Lower lobe of right lung (tissue), 2 donors: ENCODE measurements at regions not wholly inside any gene's neighbourhood (a gene's known extent, or its start where the extent isn't known, plus 50 kb on each side); places are given as distances from the start of the nearest gene placed in this dataset.
"Not testable (repeated sequence)": the region's sequence is repeated elsewhere in the genome, so short reads cannot be mapped to it uniquely, and the experiment has no call there.

Experiments
- ATAC-seq, 2 donors: fragments of 200-7000 bp; cut with Tn5 transposase; one replicate each; pipeline ENCODE4 v1.9.1; 2020 to 2022; ENCODE audit warnings: mild to moderate bottlenecking in 2 of 2, moderate library complexity in 2 of 2
- DNase-seq: peaks from one replicate; pipeline ENCODE4 v3.0.0-alpha.2; 2020
- H3K27ac ChIP-seq: fragments of 200-600 bp; one replicate; pipeline ENCODE4 v1.8.0; 2022
- H3K27me3 ChIP-seq: fragments of 200-600 bp; one replicate; pipeline ENCODE4 v1.8.0; 2022; ENCODE audit warnings: low read depth
- H3K36me3 ChIP-seq: fragments of 200-600 bp; one replicate; pipeline ENCODE4 v1.8.0; 2022; ENCODE audit warnings: mild to moderate bottlenecking
- H3K4me1 ChIP-seq: fragments of 200-600 bp; one replicate; pipeline ENCODE4 v1.8.0; 2022
- H3K4me3 ChIP-seq: fragments of 200-600 bp; one replicate; pipeline ENCODE4 v1.8.0; 2022; ENCODE audit warnings: mild to moderate bottlenecking
- H3K9me3 ChIP-seq: fragments of 200-600 bp; one replicate; pipeline ENCODE4 v1.8.0; 2022
- intact Hi-C: fragments of 100-400 bp; cut with DNase I; formaldehyde crosslinking; loops from one replicate; pipeline ENCODE4 v1.11.0; 2022
- TF ChIP-seq, protein P1 (sequence below): fragments of 200-600 bp; IDR thresholded peaks from one replicate; pipeline ENCODE4 v1.8.0; 2022; ENCODE audit warnings: antibody characterized with exemption, mild to moderate bottlenecking
- donor health status: DM: no; HTN: yes; CAD: no; lungs with severe emphysema.

DNA sequence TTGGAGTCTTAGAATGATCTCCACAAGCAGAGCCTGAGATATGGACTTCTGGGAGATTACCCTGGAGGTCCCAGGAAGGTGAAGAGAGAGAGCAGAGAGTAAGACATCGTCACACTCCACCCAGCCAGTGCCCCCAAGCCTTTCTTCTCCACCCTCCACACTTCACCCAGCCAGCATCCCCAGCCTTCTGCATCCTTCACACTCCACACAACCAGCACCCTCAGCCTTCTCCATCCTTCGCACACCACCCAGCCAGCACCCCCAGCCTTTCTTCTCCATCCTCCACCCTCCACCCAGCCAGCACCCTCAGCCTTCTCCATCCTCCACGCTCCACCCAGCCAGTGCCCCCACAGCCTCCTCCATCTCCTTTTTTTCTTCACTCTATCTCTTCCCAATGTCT is 603.9 kb upstream of the B3GAT1 start:
- Histone ChIP-seq H3K9me3 (no peaks in the 10 kb centered on the region), H3K36me3 (no peaks in the 10 kb centered on the region), H3K4me1 (no peaks in the 10 kb centered on the region), H3K27me3 (peaks cover 8% of the 10 kb centered on the region), H3K27ac (no peak overlapping the region), H3K4me3 (no peak overlapping the region)
- TF ChIP-seq, protein P1, sequence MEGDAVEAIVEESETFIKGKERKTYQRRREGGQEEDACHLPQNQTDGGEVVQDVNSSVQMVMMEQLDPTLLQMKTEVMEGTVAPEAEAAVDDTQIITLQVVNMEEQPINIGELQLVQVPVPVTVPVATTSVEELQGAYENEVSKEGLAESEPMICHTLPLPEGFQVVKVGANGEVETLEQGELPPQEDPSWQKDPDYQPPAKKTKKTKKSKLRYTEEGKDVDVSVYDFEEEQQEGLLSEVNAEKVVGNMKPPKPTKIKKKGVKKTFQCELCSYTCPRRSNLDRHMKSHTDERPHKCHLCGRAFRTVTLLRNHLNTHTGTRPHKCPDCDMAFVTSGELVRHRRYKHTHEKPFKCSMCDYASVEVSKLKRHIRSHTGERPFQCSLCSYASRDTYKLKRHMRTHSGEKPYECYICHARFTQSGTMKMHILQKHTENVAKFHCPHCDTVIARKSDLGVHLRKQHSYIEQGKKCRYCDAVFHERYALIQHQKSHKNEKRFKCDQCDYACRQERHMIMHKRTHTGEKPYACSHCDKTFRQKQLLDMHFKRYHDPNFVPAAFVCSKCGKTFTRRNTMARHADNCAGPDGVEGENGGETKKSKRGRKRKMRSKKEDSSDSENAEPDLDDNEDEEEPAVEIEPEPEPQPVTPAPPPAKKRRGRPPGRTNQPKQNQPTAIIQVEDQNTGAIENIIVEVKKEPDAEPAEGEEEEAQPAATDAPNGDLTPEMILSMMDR = no peak
- DNase-seq (no peak), ATAC-seq (no peak)
- intact Hi-C loops = no loop called here

DNA sequence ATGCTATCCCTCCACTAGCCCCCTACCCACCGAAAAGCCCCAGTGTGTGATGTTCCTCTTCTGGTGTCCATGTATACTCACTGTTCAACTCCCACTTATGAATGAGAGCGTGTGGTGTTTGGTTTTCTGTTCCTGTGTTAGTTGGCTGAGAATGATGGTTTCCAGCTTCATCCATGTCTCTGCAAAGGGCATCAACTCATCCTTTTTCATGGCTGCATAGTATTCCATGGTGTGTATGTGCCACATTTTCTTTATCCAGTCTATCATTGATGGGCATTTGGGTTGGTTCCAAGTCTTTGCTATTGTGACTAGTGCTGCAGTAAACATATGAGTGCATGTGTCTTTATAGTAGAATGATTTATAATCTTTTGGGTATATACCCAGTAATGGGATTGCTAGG is 599.3 kb upstream of the B3GAT1 start:
- intact Hi-C loops, ATAC-seq, H3K27me3 ChIP-seq: not testable (repeated sequence)

DNA sequence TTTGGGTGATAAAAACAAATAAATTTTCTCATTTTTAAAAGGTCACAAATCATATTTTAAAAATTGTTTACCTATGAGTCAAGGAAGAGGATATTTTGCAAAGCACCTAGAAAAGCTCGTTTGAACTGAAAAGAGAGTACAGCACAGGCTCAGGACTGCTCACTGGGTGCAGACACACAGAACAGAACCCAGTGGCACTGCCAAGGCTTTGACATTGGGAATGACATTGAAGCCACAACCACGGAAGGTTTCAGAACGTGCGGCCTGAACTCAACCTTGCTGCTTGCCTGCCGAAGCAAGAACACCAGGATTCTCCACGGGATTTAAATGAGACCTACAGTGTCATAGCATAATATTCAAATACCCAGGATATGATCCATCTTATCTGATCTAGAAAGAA is 597.1 kb upstream of the B3GAT1 start:
- Histone ChIP-seq H3K27me3 (no peaks in the 10 kb centered on the region), H3K27ac (no peak overlapping the region), H3K36me3 (no peaks in the 10 kb centered on the region), H3K9me3 (no peaks in the 10 kb centered on the region), H3K4me1 (no peaks in the 10 kb centered on the region), H3K4me3 (no peak overlapping the region)
- no peak for DNase-seq
- intact Hi-C loops = no loop called here
- no peak for ATAC-seq
- TF ChIP-seq, protein P1 = no peak

More for the DNA sequence above, 599.3 kb upstream of the B3GAT1 start:
- H3K27ac ChIP-seq, H3K4me1 ChIP-seq, H3K4me3 ChIP-seq, DNase-seq, H3K36me3 ChIP-seq, H3K9me3 ChIP-seq: not testable (repeated sequence)

DNA sequence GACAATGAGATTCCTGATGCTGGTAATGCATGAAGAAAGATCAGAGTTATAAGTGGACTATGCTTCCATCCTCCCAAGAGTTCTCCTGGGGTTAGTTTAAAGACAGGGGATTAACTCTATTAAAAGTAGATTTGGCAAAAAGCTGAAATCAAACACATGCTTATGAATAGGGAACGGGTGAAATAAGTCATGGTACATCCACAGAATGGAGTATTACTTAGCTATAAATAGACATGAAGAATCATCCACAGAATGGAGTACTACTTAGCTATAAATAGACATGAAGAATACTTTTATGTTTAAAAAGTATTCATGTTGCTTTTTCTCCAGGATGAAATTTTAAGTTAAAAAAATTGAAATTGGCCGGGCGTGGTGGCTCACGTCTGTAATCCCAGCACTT is 596.4 kb upstream of the B3GAT1 start:
- no peak overlapping the region for H3K27ac ChIP-seq
- no peak for ATAC-seq
- no peak for DNase-seq
- no peaks in the 10 kb centered on the region for H3K4me1 ChIP-seq
- TF ChIP-seq, protein P1 = no peak
- no peaks in the 10 kb centered on the region for H3K9me3 ChIP-seq
- no peaks in the 10 kb centered on the region for H3K36me3 ChIP-seq
- intact Hi-C loops = no loop called here
- no peak overlapping the region for H3K4me3 ChIP-seq
- no peaks in the 10 kb centered on the region for H3K27me3 ChIP-seq

DNA sequence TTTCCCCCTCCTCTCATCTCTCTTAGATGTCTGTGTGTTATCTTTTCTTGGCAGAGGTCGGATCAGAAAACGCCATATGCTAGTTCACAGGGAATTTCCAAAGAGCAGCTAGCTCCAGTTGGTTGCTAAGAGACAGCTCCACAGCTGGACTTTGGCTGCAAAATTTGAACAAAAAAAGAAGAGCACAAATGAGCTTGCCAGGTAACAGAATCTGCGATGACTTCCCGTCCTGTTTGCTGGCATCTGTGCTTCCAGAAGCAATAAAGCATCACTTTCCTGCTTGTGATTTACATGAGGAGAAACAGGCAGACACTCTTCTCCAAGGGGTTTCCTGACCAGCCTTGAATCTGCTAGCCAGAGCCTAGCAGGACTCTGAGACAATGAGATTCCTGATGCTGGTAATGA is 596.0 kb upstream of the B3GAT1 start:
- H3K27ac ChIP-seq = no peak overlapping the region
- no peaks in the 10 kb centered on the region for H3K36me3 ChIP-seq
- no peak overlapping the region for H3K4me3 ChIP-seq
- intact Hi-C loops = no loop called here
- TF ChIP-seq, protein P1 = no peak
- H3K4me1 ChIP-seq = no peaks in the 10 kb centered on the region
- no peaks in the 10 kb centered on the region for H3K9me3 ChIP-seq
- ATAC-seq (no peak), DNase-seq (no peak)
- no peaks in the 10 kb centered on the region for H3K27me3 ChIP-seq

DNA sequence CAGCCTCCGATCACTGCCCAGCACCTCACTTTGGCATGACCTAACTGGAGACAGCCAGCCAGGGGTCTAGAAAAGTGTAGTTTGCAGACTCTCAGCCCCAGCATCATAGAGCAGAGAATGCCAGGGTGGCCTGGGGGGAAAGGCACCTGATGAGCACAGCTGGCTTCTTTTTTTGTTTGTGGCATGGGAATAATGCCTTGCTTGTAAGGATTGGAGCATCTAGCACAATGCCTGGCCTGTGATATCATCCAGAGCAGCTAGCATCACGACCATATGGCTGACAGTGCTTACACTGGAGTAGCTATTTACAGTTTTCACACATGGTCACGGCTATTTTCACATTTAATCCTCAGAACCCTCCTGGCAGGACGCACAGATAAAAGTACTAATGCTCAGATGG is 594.8 kb upstream of the B3GAT1 start:
- H3K4me3 ChIP-seq = no peak overlapping the region
- H3K36me3 ChIP-seq = no peaks in the 10 kb centered on the region
- ATAC-seq = no peak
- DNase-seq = no peak
- H3K27me3 ChIP-seq = no peaks in the 10 kb centered on the region
- H3K27ac ChIP-seq = no peak overlapping the region
- H3K4me1 ChIP-seq = no peaks in the 10 kb centered on the region
- TF ChIP-seq, protein P1 = no peak
- no peaks in the 10 kb centered on the region for H3K9me3 ChIP-seq
- intact Hi-C loops = no loop called here
